Retinal pigment epithelial cell (primary cell): ENCODE measurements at regions not wholly inside any gene's neighbourhood (a gene's known extent, or its start where the extent isn't known, plus 50 kb on each side); places are given as distances from the start of the nearest gene placed in this dataset.
"Not testable (repeated sequence)": the region's sequence is repeated elsewhere in the genome, so short reads cannot be mapped to it uniquely, and the experiment has no call there.

ENCODE experiments used
- DNase-seq: peaks from one replicate; pipeline ENCODE4 v3.0.0-alpha.2; 2010; ENCODE audit warnings: low read depth
- H3K4me3 ChIP-seq: 2 replicates; pipeline ENCODE4 v1.5.1; 2011; ENCODE audit warnings: mild to moderate bottlenecking, low read length, control low read depth, moderate library complexity
- CTCF ChIP-seq: conservative IDR thresholded peaks from 2 replicates; pipeline ENCODE4 v1.5.1; 2011; ENCODE audit warnings: low read depth, low read length, control low read depth, inconsistent platforms

GRCh38 chr5:18576586-18576985, 942.3 kb downstream of the TAF11L14 start:
- DNase-seq, result no peak
- no peak for TF ChIP-seq CTCF

GRCh38 chr5:18601185-18601584, 966.9 kb downstream of the TAF11L14 start:
- DNase-seq, result no peak
- no peak for TF ChIP-seq CTCF
- no peak overlapping the region for H3K4me3 ChIP-seq

More at GRCh38 chr5:18576586-18576985, 942.3 kb downstream of the TAF11L14 start:
- no peak overlapping the region for H3K4me3 ChIP-seq

- no peak overlapping the region for H3K4me3 ChIP-seq
- no peak for TF ChIP-seq CTCF
- DNase-seq, result no peak
These were observed 968.1 kb downstream of the TAF11L14 start for GRCh38 chr5:18602402-18602801.

GRCh38 chr5:18605186-18605585, 970.9 kb downstream of the TAF11L14 start:
- TF ChIP-seq CTCF, result no peak
- DNase-seq, result no peak

GRCh38 chr5:18607570-18607969, 973.3 kb downstream of the TAF11L14 start:
- no peak overlapping the region for H3K4me3 ChIP-seq
- TF ChIP-seq CTCF, result no peak
- no peak for DNase-seq

More at GRCh38 chr5:18605186-18605585, 970.9 kb downstream of the TAF11L14 start:
- H3K4me3 ChIP-seq, result no peak overlapping the region

- H3K4me3 ChIP-seq, DNase-seq: not testable (repeated sequence)
These were observed 982.9 kb downstream of the TAF11L14 start for GRCh38 chr5:18617191-18617590.

- no peak overlapping the region for H3K4me3 ChIP-seq
- no peak for DNase-seq
- TF ChIP-seq CTCF, result no peak
These were observed 996.3 kb downstream of the TAF11L14 start for GRCh38 chr5:18630458-18631045.
